CD4-positive, alpha-beta T cell (primary cell): ENCODE measurements at regions not wholly inside any gene's neighbourhood (a gene's known extent, or its start where the extent isn't known, plus 50 kb on each side); places are given as distances from the start of the nearest gene placed in this dataset.
"Not testable (repeated sequence)": the region's sequence is repeated elsewhere in the genome, so short reads cannot be mapped to it uniquely, and the experiment has no call there.

Experiments used
- ATAC-seq: fragments of 200-7000 bp; cut with Tn5 transposase; one replicate; pipeline ENCODE4 v1.10.0; 2022; ENCODE audit warnings: mild to moderate bottlenecking; ENCODE audit not compliant: poor library complexity
- CTCF ChIA-PET: fragments of 350-600 bp; sonication (Branson Sonifier 250); formaldehyde crosslinking; loops from one replicate; lab custom pipeline; 2021; ENCODE audit warnings: antibody characterized with exemption, inconsistent platforms; lab: Charles Lee
- POLR2A ChIA-PET: fragments of 350-600 bp; sonication (Branson Sonifier 250); formaldehyde crosslinking; loops from one replicate; lab custom pipeline; 2021; ENCODE audit warnings: antibody characterized with exemption, inconsistent platforms; lab: Charles Lee
- DNase-seq, 14 experiments: peaks; one replicate each; pipeline ENCODE4 v3.0.0-alpha.2; 2013 to 2020; ENCODE audit warnings: mixed read lengths in 2 of 14
- H3K27ac ChIP-seq, 2 donors: one replicate each; pipeline versions ENCODE4 v1.5.1 to v1.7.0; 2013; ENCODE audit warnings: low read length in 2 of 2, low read depth in 1 of 2, mild to moderate bottlenecking in 1 of 2
- H3K27me3 ChIP-seq, 2 experiments: 1 replicate in 1 of 2; 2 replicates in 1 of 2; pipeline versions ENCODE4 v1.6.1 to v1.7.0; 2013; ENCODE audit warnings: low read length in 2 of 2, control low read depth in 1 of 2, mild to moderate bottlenecking in 1 of 2, moderate library complexity in 1 of 2; ENCODE audit not compliant: insufficient read depth in 2 of 2, control insufficient read depth in 1 of 2
- H3K36me3 ChIP-seq: one replicate; pipeline ENCODE4 v1.6.1; 2013; ENCODE audit warnings: low read length, control low read depth; ENCODE audit not compliant: insufficient read depth
- H3K4me1 ChIP-seq: one replicate; pipeline ENCODE4 v1.6.1; 2013; ENCODE audit warnings: low read length, control low read depth; ENCODE audit not compliant: insufficient read depth
- H3K4me3 ChIP-seq: one replicate; pipeline ENCODE4 v1.5.1; 2013; ENCODE audit warnings: mild to moderate bottlenecking, low read length, moderate library complexity
- H3K9me3 ChIP-seq, 2 experiments: 1 replicate in 1 of 2; 2 replicates in 1 of 2; pipeline versions ENCODE4 v1.6.1 to v1.7.0; 2013; ENCODE audit warnings: low read length in 2 of 2, mild to moderate bottlenecking in 2 of 2, control low read depth in 1 of 2, moderate library complexity in 1 of 2; ENCODE audit not compliant: control insufficient read depth in 1 of 2, insufficient read depth in 1 of 2
- H3K27ac Mint-ChIP-seq: one replicate; pipeline ENCODE4 v1.8.0; 2020; ENCODE audit warnings: mixed read lengths
- H3K27me3 Mint-ChIP-seq: one replicate; pipeline ENCODE4 v1.8.0; 2021; ENCODE audit warnings: mixed read lengths
- H3K36me3 Mint-ChIP-seq: one replicate; pipeline ENCODE4 v1.8.0; 2021; ENCODE audit warnings: low read depth, mixed read lengths
- H3K4me1 Mint-ChIP-seq: one replicate; pipeline ENCODE4 v1.8.0; 2021; ENCODE audit warnings: low read depth, mixed read lengths
- H3K4me3 Mint-ChIP-seq: one replicate; pipeline ENCODE4 v1.8.0; 2020; ENCODE audit warnings: mild to moderate bottlenecking, mixed read lengths
- H3K9me3 Mint-ChIP-seq: one replicate; pipeline ENCODE4 v1.8.0; 2020; ENCODE audit warnings: mixed read lengths
- intact Hi-C, 2 experiments: fragments of 100-400 bp; cut with DNase I in 1 of 2; cut with micrococcal nuclease in 1 of 2; formaldehyde crosslinking; loops; one replicate each; pipeline versions ENCODE4 v1.15.1 to v1.9.0; 2023 to 2025; cut with DNase I, micrococcal nuclease
- TF ChIP-seq, protein P1 (sequence below): fragments of 200-600 bp; IDR thresholded peaks from one replicate; pipeline ENCODE4 v1.8.0; 2022; ENCODE audit warnings: antibody characterized with exemption, mild to moderate bottlenecking

DNA sequence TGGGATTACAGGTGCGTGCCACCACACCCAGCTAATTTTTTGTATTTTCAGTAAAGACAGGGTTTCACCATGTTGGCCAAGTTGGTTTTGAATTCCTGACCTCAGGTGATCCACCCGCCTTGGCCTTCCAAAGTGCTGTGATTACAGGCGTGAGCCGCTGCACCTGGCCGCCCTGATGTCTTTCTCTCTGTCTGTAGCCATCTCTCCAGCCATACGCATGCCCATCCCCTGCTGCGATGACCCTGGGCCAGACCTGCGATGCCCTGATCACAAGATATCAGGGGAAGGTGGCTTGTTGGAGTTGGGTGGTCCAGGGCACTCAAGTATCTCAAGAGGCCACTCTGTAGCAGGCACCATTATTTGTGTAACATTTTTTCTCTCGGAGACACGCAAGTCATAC, 54.4 kb upstream of the RBFOX2 start:
- ChIA-PET CTCF (interaction anchor here (1.4 kb wide), 1 partner anchor 18 kb away, joined by 3 read pairs; no protein-coding TSS in a partner anchor), POLR2A (no interaction called here)
- DNase-seq: no peak
- H3K9me3 Mint-ChIP-seq: no peaks in the 10 kb centered on the region
- intact Hi-C loops: no loop called here
- TF ChIP-seq, protein P1, sequence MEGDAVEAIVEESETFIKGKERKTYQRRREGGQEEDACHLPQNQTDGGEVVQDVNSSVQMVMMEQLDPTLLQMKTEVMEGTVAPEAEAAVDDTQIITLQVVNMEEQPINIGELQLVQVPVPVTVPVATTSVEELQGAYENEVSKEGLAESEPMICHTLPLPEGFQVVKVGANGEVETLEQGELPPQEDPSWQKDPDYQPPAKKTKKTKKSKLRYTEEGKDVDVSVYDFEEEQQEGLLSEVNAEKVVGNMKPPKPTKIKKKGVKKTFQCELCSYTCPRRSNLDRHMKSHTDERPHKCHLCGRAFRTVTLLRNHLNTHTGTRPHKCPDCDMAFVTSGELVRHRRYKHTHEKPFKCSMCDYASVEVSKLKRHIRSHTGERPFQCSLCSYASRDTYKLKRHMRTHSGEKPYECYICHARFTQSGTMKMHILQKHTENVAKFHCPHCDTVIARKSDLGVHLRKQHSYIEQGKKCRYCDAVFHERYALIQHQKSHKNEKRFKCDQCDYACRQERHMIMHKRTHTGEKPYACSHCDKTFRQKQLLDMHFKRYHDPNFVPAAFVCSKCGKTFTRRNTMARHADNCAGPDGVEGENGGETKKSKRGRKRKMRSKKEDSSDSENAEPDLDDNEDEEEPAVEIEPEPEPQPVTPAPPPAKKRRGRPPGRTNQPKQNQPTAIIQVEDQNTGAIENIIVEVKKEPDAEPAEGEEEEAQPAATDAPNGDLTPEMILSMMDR: no peak
- no peaks in the 10 kb centered on the region for H3K4me1 Mint-ChIP-seq
- no peaks in the 10 kb centered on the region for H3K36me3 Mint-ChIP-seq
- Histone ChIP-seq H3K9me3 (no peaks in the 10 kb centered on the region), H3K27ac (no peak overlapping the region), H3K27me3 (no peaks in the 10 kb centered on the region), H3K4me1 (no peaks in the 10 kb centered on the region), H3K4me3 (no peak overlapping the region), H3K36me3 (no peaks in the 10 kb centered on the region)
- no peak for ATAC-seq
- no peak overlapping the region for H3K4me3 Mint-ChIP-seq
- no peak overlapping the region for H3K27ac Mint-ChIP-seq
- no peaks in the 10 kb centered on the region for H3K27me3 Mint-ChIP-seq

DNA sequence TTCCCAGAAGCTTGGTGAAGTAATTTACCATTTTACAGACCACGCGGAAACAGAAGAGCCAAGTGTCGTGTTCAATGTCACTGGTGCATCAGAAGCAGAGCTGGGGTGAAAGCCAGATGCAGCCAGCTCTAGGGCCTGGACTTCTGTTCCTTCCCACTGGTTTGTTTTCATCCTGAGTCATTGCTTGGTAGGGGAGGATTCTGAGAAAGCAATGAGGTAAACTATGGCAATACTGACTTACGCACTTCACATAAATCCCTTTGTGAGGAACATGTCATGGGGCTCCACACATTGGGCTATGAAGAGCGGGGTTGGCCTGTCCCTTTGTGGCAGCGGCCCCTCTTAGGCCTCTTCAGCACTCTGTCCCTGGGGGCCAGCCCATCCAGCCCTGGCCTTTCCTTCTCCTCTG, 52.4 kb upstream of the RBFOX2 start:
- no peak overlapping the region for H3K4me3 Mint-ChIP-seq
- no peak overlapping the region for H3K27ac Mint-ChIP-seq
- H3K36me3 Mint-ChIP-seq: no peaks in the 10 kb centered on the region
- CTCF ChIA-PET: no interaction called here
- DNase-seq: no peak
- POLR2A ChIA-PET: no interaction called here
- TF ChIP-seq, protein P1: no peak
- no peaks in the 10 kb centered on the region for H3K4me1 Mint-ChIP-seq
- Histone ChIP-seq H3K4me1 (no peaks in the 10 kb centered on the region), H3K9me3 (no peaks in the 10 kb centered on the region), H3K27me3 (no peaks in the 10 kb centered on the region), H3K27ac (no peak overlapping the region), H3K36me3 (no peaks in the 10 kb centered on the region), H3K4me3 (no peak overlapping the region)
- ATAC-seq: no peak
- intact Hi-C loops: no loop called here
- H3K9me3 Mint-ChIP-seq: no peaks in the 10 kb centered on the region
- H3K27me3 Mint-ChIP-seq: no peaks in the 10 kb centered on the region

DNA sequence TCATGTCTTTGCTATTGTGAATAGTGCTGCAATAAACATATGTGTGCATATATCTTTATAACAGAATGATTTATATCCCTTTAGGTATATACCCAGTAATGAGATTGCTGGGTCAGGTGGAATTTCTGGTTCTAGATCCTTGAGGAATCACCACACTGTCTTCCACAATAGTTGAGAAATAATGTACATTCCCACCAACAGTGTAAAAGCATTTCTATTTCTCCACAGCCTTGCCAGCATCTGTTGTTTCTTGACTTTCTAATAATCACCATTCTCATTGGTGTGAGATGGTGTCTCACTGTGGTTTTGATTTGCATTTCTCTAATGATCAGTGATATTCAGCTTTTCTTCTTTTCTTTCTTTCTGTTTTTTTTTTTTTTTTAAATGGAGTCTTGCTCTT, 51.7 kb upstream of the RBFOX2 start:
- CTCF ChIA-PET, H3K36me3 Mint-ChIP-seq, POLR2A ChIA-PET: not testable (repeated sequence)

DNA sequence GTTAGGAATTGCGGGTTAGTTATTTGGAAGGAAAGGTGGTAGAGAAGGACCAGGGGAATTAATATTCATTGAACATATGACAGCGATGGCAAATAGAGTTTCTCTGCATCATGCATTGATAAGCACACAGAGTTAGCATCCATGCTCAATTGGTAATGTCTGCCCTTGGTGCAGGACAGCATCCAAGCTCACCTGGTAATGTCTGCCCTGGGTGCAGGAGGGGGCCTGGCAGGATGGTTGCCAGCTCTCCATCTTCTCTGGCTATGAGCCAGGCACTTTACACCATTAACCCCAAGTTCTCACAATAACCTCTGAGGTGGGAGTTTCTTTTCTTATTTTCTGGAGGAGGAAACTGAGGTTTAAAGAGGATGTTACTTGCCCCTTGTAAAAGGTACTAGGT, 50.4 kb upstream of the RBFOX2 start:
- Histone ChIP-seq H3K27ac (no peak overlapping the region), H3K4me3 (no peak overlapping the region), H3K36me3 (no peaks in the 10 kb centered on the region), H3K4me1 (no peaks in the 10 kb centered on the region), H3K9me3 (no peaks in the 10 kb centered on the region), H3K27me3 (no peaks in the 10 kb centered on the region)
- ATAC-seq (no peak), DNase-seq (no peak)
- TF ChIP-seq, protein P1: no peak
- no peak overlapping the region for H3K4me3 Mint-ChIP-seq
- H3K36me3 Mint-ChIP-seq: no peaks in the 10 kb centered on the region
- H3K4me1 Mint-ChIP-seq: no peaks in the 10 kb centered on the region
- H3K9me3 Mint-ChIP-seq: no peaks in the 10 kb centered on the region
- ChIA-PET POLR2A (no interaction called here), CTCF (interaction anchor here (1.5 kb wide), 1 partner anchor 13 kb away, joined by 5 read pairs; no protein-coding TSS in a partner anchor)
- no peak overlapping the region for H3K27ac Mint-ChIP-seq
- no peaks in the 10 kb centered on the region for H3K27me3 Mint-ChIP-seq
- intact Hi-C loops: no loop called here

More for the DNA sequence above, 51.7 kb upstream of the RBFOX2 start:
- H3K4me3 ChIP-seq, H3K27me3 ChIP-seq, H3K4me1 ChIP-seq, intact Hi-C loops, H3K27me3 Mint-ChIP-seq, DNase-seq, ATAC-seq, H3K36me3 ChIP-seq, H3K27ac ChIP-seq, H3K9me3 Mint-ChIP-seq, H3K9me3 ChIP-seq, H3K27ac Mint-ChIP-seq, H3K4me1 Mint-ChIP-seq, H3K4me3 Mint-ChIP-seq: not testable (repeated sequence)
